ENCODE measurements at regions not wholly inside any gene's neighbourhood (a gene's known extent, or its start where the extent isn't known, plus 50 kb on each side); places are given as distances from the start of the nearest gene placed in this dataset.

GRCh38 chr13:30832845-30833332 lies 73.2 kb upstream of the MEDAG start:
- TF ChIP-seq, protein P1, sequence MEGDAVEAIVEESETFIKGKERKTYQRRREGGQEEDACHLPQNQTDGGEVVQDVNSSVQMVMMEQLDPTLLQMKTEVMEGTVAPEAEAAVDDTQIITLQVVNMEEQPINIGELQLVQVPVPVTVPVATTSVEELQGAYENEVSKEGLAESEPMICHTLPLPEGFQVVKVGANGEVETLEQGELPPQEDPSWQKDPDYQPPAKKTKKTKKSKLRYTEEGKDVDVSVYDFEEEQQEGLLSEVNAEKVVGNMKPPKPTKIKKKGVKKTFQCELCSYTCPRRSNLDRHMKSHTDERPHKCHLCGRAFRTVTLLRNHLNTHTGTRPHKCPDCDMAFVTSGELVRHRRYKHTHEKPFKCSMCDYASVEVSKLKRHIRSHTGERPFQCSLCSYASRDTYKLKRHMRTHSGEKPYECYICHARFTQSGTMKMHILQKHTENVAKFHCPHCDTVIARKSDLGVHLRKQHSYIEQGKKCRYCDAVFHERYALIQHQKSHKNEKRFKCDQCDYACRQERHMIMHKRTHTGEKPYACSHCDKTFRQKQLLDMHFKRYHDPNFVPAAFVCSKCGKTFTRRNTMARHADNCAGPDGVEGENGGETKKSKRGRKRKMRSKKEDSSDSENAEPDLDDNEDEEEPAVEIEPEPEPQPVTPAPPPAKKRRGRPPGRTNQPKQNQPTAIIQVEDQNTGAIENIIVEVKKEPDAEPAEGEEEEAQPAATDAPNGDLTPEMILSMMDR (IDR thresholded peaks at IDR 0.05): no peak
- TF ChIP-seq ATF2 (CRISPR knock-in tag; IDR thresholded peaks at IDR 0.05; ENCODE audit: borderline replicate concordance, low read depth): no peak
- no peak for TF ChIP-seq NFYB (CRISPR knock-in tag; conservative IDR thresholded peaks at IDR 0.05; ENCODE audit: low read depth)
- TF ChIP-seq ETV6 (CRISPR knock-in tag; IDR thresholded peaks at IDR 0.05): no peak
- TF ChIP-seq, protein P2, sequence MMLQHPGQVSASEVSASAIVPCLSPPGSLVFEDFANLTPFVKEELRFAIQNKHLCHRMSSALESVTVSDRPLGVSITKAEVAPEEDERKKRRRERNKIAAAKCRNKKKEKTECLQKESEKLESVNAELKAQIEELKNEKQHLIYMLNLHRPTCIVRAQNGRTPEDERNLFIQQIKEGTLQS (CRISPR knock-in tag; conservative IDR thresholded peaks at IDR 0.05): no peak
- TF ChIP-seq, protein P3, sequence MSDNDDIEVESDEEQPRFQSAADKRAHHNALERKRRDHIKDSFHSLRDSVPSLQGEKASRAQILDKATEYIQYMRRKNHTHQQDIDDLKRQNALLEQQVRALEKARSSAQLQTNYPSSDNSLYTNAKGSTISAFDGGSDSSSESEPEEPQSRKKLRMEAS (CRISPR knock-in tag; IDR thresholded peaks at IDR 0.05): no peak
- TF ChIP-seq ZNF317 (CRISPR knock-in tag; IDR thresholded peaks at IDR 0.05; ENCODE audit: borderline replicate concordance, low read depth): no peak
- no peak for TF ChIP-seq JUN (CRISPR knock-in tag; IDR thresholded peaks at IDR 0.05)
- no peak for TF ChIP-seq NR3C1 (CRISPR knock-in tag; conservative IDR thresholded peaks at IDR 0.05; ENCODE audit: low read depth)
- TF ChIP-seq FOXP1 (CRISPR knock-in tag; IDR thresholded peaks at IDR 0.05; ENCODE audit: borderline replicate concordance): no peak
- TF ChIP-seq, protein P4, sequence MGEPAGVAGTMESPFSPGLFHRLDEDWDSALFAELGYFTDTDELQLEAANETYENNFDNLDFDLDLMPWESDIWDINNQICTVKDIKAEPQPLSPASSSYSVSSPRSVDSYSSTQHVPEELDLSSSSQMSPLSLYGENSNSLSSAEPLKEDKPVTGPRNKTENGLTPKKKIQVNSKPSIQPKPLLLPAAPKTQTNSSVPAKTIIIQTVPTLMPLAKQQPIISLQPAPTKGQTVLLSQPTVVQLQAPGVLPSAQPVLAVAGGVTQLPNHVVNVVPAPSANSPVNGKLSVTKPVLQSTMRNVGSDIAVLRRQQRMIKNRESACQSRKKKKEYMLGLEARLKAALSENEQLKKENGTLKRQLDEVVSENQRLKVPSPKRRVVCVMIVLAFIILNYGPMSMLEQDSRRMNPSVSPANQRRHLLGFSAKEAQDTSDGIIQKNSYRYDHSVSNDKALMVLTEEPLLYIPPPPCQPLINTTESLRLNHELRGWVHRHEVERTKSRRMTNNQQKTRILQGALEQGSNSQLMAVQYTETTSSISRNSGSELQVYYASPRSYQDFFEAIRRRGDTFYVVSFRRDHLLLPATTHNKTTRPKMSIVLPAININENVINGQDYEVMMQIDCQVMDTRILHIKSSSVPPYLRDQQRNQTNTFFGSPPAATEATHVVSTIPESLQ (CRISPR knock-in tag; IDR thresholded peaks at IDR 0.05): no peak
- no peak for TF ChIP-seq ELF4 (CRISPR knock-in tag; IDR thresholded peaks at IDR 0.05; ENCODE audit: low read depth)
- TF ChIP-seq, protein P5, sequence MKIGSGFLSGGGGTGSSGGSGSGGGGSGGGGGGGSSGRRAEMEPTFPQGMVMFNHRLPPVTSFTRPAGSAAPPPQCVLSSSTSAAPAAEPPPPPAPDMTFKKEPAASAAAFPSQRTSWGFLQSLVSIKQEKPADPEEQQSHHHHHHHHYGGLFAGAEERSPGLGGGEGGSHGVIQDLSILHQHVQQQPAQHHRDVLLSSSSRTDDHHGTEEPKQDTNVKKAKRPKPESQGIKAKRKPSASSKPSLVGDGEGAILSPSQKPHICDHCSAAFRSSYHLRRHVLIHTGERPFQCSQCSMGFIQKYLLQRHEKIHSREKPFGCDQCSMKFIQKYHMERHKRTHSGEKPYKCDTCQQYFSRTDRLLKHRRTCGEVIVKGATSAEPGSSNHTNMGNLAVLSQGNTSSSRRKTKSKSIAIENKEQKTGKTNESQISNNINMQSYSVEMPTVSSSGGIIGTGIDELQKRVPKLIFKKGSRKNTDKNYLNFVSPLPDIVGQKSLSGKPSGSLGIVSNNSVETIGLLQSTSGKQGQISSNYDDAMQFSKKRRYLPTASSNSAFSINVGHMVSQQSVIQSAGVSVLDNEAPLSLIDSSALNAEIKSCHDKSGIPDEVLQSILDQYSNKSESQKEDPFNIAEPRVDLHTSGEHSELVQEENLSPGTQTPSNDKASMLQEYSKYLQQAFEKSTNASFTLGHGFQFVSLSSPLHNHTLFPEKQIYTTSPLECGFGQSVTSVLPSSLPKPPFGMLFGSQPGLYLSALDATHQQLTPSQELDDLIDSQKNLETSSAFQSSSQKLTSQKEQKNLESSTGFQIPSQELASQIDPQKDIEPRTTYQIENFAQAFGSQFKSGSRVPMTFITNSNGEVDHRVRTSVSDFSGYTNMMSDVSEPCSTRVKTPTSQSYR (CRISPR knock-in tag; IDR thresholded peaks at IDR 0.05): no peak

Measured in WTC11 (cell line).